ENCODE measurements at regions not wholly inside any gene's neighbourhood (a gene's known extent, or its start where the extent isn't known, plus 50 kb on each side); places are given as distances from the start of the nearest gene placed in this dataset.
"Not testable (repeated sequence)": the region's sequence is repeated elsewhere in the genome, so short reads cannot be mapped to it uniquely, and the experiment has no call there.

DNA sequence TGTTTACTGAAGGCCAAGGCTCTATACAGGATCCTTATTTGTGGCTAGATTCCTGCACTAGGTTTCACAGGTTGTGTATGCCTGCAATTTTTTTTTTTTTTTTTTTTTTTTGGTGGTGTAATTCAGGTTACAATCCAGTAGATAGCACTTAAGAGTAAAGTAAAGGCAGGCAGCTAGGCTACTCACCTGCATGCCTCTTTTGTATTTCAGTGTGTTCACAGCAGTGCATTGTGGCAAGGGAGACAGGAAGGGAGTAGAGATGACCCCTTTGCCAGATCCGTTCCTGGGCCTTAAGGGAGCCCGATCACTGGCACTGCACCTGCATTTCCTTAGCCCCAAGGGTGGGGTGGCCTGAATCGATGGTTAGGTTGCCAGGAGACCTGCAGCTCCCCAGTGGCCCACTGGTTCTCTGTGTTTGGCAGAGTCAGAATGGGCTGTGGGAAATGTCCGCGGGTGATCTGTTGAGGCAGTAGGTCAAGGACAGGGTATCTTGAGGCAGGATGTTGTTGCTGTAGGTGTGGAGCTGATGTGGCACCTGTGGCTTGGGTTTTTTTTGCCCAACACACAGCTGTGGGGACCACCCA, 374.9 kb upstream of the AADAT start:
- H3K27me3 ChIP-seq (ENCODE audit: insufficient read depth, poor library complexity, severe bottlenecking): no peaks in the 10 kb centered on the region
- no peak for DNase-seq (ENCODE audit: low read depth in 1 of 2, low spot score in 1 of 2)
- TF ChIP-seq, protein P1, sequence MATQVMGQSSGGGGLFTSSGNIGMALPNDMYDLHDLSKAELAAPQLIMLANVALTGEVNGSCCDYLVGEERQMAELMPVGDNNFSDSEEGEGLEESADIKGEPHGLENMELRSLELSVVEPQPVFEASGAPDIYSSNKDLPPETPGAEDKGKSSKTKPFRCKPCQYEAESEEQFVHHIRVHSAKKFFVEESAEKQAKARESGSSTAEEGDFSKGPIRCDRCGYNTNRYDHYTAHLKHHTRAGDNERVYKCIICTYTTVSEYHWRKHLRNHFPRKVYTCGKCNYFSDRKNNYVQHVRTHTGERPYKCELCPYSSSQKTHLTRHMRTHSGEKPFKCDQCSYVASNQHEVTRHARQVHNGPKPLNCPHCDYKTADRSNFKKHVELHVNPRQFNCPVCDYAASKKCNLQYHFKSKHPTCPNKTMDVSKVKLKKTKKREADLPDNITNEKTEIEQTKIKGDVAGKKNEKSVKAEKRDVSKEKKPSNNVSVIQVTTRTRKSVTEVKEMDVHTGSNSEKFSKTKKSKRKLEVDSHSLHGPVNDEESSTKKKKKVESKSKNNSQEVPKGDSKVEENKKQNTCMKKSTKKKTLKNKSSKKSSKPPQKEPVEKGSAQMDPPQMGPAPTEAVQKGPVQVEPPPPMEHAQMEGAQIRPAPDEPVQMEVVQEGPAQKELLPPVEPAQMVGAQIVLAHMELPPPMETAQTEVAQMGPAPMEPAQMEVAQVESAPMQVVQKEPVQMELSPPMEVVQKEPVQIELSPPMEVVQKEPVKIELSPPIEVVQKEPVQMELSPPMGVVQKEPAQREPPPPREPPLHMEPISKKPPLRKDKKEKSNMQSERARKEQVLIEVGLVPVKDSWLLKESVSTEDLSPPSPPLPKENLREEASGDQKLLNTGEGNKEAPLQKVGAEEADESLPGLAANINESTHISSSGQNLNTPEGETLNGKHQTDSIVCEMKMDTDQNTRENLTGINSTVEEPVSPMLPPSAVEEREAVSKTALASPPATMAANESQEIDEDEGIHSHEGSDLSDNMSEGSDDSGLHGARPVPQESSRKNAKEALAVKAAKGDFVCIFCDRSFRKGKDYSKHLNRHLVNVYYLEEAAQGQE (IDR thresholded peaks at IDR 0.05; ENCODE audit: insufficient replicate concordance, low read depth): no peak
- TF ChIP-seq GABPA (IDR thresholded peaks at IDR 0.05; ENCODE audit: low read depth) (no peak), SPI1 (IDR thresholded peaks at IDR 0.05; ENCODE audit: borderline replicate concordance, low read depth) (no peak), POLR2AphosphoS5 (IDR thresholded peaks at IDR 0.05; ENCODE audit: low read depth) (no peak)
- TF ChIP-seq, protein P2, sequence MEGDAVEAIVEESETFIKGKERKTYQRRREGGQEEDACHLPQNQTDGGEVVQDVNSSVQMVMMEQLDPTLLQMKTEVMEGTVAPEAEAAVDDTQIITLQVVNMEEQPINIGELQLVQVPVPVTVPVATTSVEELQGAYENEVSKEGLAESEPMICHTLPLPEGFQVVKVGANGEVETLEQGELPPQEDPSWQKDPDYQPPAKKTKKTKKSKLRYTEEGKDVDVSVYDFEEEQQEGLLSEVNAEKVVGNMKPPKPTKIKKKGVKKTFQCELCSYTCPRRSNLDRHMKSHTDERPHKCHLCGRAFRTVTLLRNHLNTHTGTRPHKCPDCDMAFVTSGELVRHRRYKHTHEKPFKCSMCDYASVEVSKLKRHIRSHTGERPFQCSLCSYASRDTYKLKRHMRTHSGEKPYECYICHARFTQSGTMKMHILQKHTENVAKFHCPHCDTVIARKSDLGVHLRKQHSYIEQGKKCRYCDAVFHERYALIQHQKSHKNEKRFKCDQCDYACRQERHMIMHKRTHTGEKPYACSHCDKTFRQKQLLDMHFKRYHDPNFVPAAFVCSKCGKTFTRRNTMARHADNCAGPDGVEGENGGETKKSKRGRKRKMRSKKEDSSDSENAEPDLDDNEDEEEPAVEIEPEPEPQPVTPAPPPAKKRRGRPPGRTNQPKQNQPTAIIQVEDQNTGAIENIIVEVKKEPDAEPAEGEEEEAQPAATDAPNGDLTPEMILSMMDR (IDR thresholded peaks at IDR 0.05; ENCODE audit: insufficient read depth, low read length): no peak
- H3K27ac ChIP-seq (replicated peaks): no peak overlapping the region
- H3K4me3 ChIP-seq (replicated peaks; ENCODE audit: insufficient read depth, low read length): no peak overlapping the region

- DNase-seq (ENCODE audit: low read depth in 1 of 2, low spot score in 1 of 2): no peak
- no peaks in the 10 kb centered on the region for H3K27me3 ChIP-seq (ENCODE audit: insufficient read depth, poor library complexity, severe bottlenecking)
- H3K4me3 ChIP-seq (replicated peaks; ENCODE audit: insufficient read depth, low read length): no peak overlapping the region
- TF ChIP-seq GABPA (IDR thresholded peaks at IDR 0.05; ENCODE audit: low read depth) (no peak), SPI1 (IDR thresholded peaks at IDR 0.05; ENCODE audit: borderline replicate concordance, low read depth) (peak; percentile 91), POLR2AphosphoS5 (IDR thresholded peaks at IDR 0.05; ENCODE audit: low read depth) (no peak)
- TF ChIP-seq, protein P1 (IDR thresholded peaks at IDR 0.05; ENCODE audit: insufficient replicate concordance, low read depth): no peak
- TF ChIP-seq, protein P2 (IDR thresholded peaks at IDR 0.05; ENCODE audit: insufficient read depth, low read length): no peak
- H3K27ac ChIP-seq (replicated peaks): no peak overlapping the region
These were observed 357.0 kb upstream of the AADAT start for GRCh38 chr4:170446782-170447181.

GRCh38 chr4:170441146-170441545, 351.4 kb upstream of the AADAT start:
- H3K27me3 ChIP-seq (ENCODE audit: insufficient read depth, poor library complexity, severe bottlenecking); DNase-seq (ENCODE audit: low read depth in 1 of 2, low spot score in 1 of 2); H3K27ac ChIP-seq (replicated peaks); H3K4me3 ChIP-seq (replicated peaks; ENCODE audit: insufficient read depth, low read length): not testable (repeated sequence)

- no peak overlapping the region for H3K4me3 ChIP-seq (replicated peaks; ENCODE audit: insufficient read depth, low read length)
- TF ChIP-seq, protein P1 (IDR thresholded peaks at IDR 0.05; ENCODE audit: insufficient replicate concordance, low read depth): no peak
- TF ChIP-seq, protein P2 (IDR thresholded peaks at IDR 0.05; ENCODE audit: insufficient read depth, low read length): no peak
- TF ChIP-seq POLR2AphosphoS5 (IDR thresholded peaks at IDR 0.05; ENCODE audit: low read depth): no peak
- TF ChIP-seq GABPA (IDR thresholded peaks at IDR 0.05; ENCODE audit: low read depth): no peak
- TF ChIP-seq SPI1 (IDR thresholded peaks at IDR 0.05; ENCODE audit: borderline replicate concordance, low read depth): no peak
- DNase-seq (ENCODE audit: low read depth in 1 of 2, low spot score in 1 of 2): no peak
- H3K27ac ChIP-seq (replicated peaks): no peak overlapping the region
- no peaks in the 10 kb centered on the region for H3K27me3 ChIP-seq (ENCODE audit: insufficient read depth, poor library complexity, severe bottlenecking)
These were observed 339.2 kb upstream of the AADAT start for GRCh38 chr4:170428929-170429328.

Data from HL-60 (cell line).